PC-9 (cell line): ENCODE measurements at regions not wholly inside any gene's neighbourhood (a gene's known extent, or its start where the extent isn't known, plus 50 kb on each side); places are given as distances from the start of the nearest gene placed in this dataset.

ENCODE experiments used
- BruUV-seq: library from RNA; stranded (reverse); fragments of 400-500 nt; replicated peaks from 2 replicates; lab custom pipeline; 2021; lab: Mats Ljungman, UMichigan
- CTCF ChIA-PET: fragments of 300-600 bp; sonication (Branson Sonifier 250); formaldehyde crosslinking; loops from one replicate; lab custom pipeline; 2022; ENCODE audit warnings: antibody characterized with exemption; lab: Charles Lee
- POLR2A ChIA-PET: fragments of 300-600 bp; sonication (Branson Sonifier 250); formaldehyde crosslinking; loops from one replicate; lab custom pipeline; 2022; ENCODE audit warnings: antibody characterized with exemption; ENCODE audit not compliant: unreplicated experiment; lab: Charles Lee
- DNase-seq, 2 experiments: peaks; one replicate each; pipeline versions ENCODE4 v3.0.0 to v3.0.0-alpha.2; 2015 to 2022; ENCODE audit warnings: mixed read lengths in 1 of 2
- H2AFZ ChIP-seq: fragments of 200-600 bp; sonication (generic); 2 replicates; pipeline ENCODE4 v1.8.1; 2017; ENCODE audit warnings: antibody characterized with exemption
- H3F3A ChIP-seq: fragments of 200-600 bp; sonication (generic); 2 replicates; pipeline ENCODE4 v1.8.1; 2017; ENCODE audit warnings: antibody characterized with exemption, mild to moderate bottlenecking, low read depth; ENCODE audit not compliant: insufficient read depth
- H3K27ac ChIP-seq: fragments of 200-600 bp; sonication (generic); 2 replicates; pipeline ENCODE4 v1.6.1; 2016; ENCODE audit warnings: mixed run types
- H3K27me3 ChIP-seq: fragments of 200-600 bp; sonication (generic); 2 replicates; pipeline ENCODE4 v1.6.1; 2016; ENCODE audit warnings: low read depth, mixed run types; ENCODE audit not compliant: insufficient read depth
- H3K36me3 ChIP-seq: fragments of 200-600 bp; sonication (generic); 2 replicates; pipeline ENCODE4 v1.6.1; 2016; ENCODE audit warnings: low read depth, mixed run types
- H3K4me1 ChIP-seq: fragments of 200-600 bp; sonication (generic); replicated peaks from 2 replicates; pipeline ENCODE4 v1.6.1; 2016; ENCODE audit warnings: mixed run types; ENCODE audit not compliant: insufficient read depth
- H3K4me2 ChIP-seq: fragments of 200-600 bp; sonication (generic); 2 replicates; pipeline ENCODE4 v1.6.1; 2017; ENCODE audit warnings: mixed run types
- H3K4me3 ChIP-seq: fragments of 200-600 bp; sonication (generic); 2 replicates; pipeline ENCODE4 v1.6.1; 2016; ENCODE audit warnings: mixed run types
- H3K79me2 ChIP-seq: fragments of 200-600 bp; sonication (generic); 2 replicates; pipeline ENCODE4 v1.6.1; 2017; ENCODE audit warnings: low read depth, mixed run types
- H3K9me2 ChIP-seq: fragments of 200-600 bp; sonication (generic); 2 replicates; pipeline ENCODE4 v1.8.1; 2017; ENCODE audit warnings: mild to moderate bottlenecking; ENCODE audit not compliant: insufficient read depth
- H3K9me3 ChIP-seq: fragments of 200-600 bp; sonication (generic); 2 replicates; pipeline ENCODE4 v1.8.1; 2016; ENCODE audit warnings: low read depth; ENCODE audit not compliant: insufficient read depth
- H4K20me1 ChIP-seq: fragments of 200-600 bp; sonication (generic); 2 replicates; pipeline ENCODE4 v1.8.1; 2017; ENCODE audit not compliant: insufficient read depth
- CTCF ChIP-seq: fragments of 200-600 bp; sonication (generic); conservative IDR thresholded peaks from 2 replicates; pipeline ENCODE4 v1.6.1; 2017; ENCODE audit warnings: mixed run types, antibody characterized with exemption, mild to moderate bottlenecking, moderate library complexity
- EZH2 ChIP-seq: fragments of 200-600 bp; sonication (generic); IDR thresholded peaks from 2 replicates; pipeline ENCODE4 v1.8.0; 2017; ENCODE audit warnings: antibody characterized with exemption, low read depth
- intact Hi-C: fragments of 100-400 bp; cut with micrococcal nuclease; formaldehyde crosslinking; loops from one replicate; pipeline ENCODE4 v1.10.0; 2022; ENCODE audit not compliant: unreplicated experiment

GRCh38 chr9:61665829-61666228, 476.0 kb downstream of the SPATA31A7 start:
- H3K9me3 ChIP-seq: no peaks in the 10 kb centered on the region
- no peak overlapping the region for H3K4me2 ChIP-seq
- no peaks in the 10 kb centered on the region for H3K9me2 ChIP-seq
- intact Hi-C loops: no loop called here
- H3K4me3 ChIP-seq: no peak overlapping the region
- TF ChIP-seq EZH2 (no peak), CTCF (no peak)
- H3K36me3 ChIP-seq: no peaks in the 10 kb centered on the region
- H3K4me1 ChIP-seq: no peaks in the 10 kb centered on the region
- peaks cover 60% of the 10 kb centered on the region for H3K27me3 ChIP-seq
- POLR2A ChIA-PET: no interaction called here
- H4K20me1 ChIP-seq: no peaks in the 10 kb centered on the region
- CTCF ChIA-PET: no interaction called here
- no peak for DNase-seq
- BruUV-seq: no TSS peak
- no peaks in the 10 kb centered on the region for H3K79me2 ChIP-seq
- H3F3A ChIP-seq: no peaks in the 10 kb centered on the region
- H3K27ac ChIP-seq: no peak overlapping the region
- no peak overlapping the region for H2AFZ ChIP-seq

GRCh38 chr9:61666310-61666709, 476.5 kb downstream of the SPATA31A7 start:
- H3K27ac ChIP-seq: no peak overlapping the region
- no peaks in the 10 kb centered on the region for H3F3A ChIP-seq
- no peaks in the 10 kb centered on the region for H3K36me3 ChIP-seq
- peaks cover 65% of the 10 kb centered on the region for H3K27me3 ChIP-seq
- POLR2A ChIA-PET: no interaction called here
- BruUV-seq: no TSS peak
- intact Hi-C loops: no loop called here
- DNase-seq: no peak
- no peak overlapping the region for H3K4me3 ChIP-seq
- H3K4me1 ChIP-seq: no peaks in the 10 kb centered on the region
- no peak for TF ChIP-seq CTCF
- no peak for TF ChIP-seq EZH2
- no peaks in the 10 kb centered on the region for H4K20me1 ChIP-seq
- no peak overlapping the region for H3K4me2 ChIP-seq
- CTCF ChIA-PET: no interaction called here
- H2AFZ ChIP-seq: no peak overlapping the region
- H3K79me2 ChIP-seq: no peaks in the 10 kb centered on the region
- no peaks in the 10 kb centered on the region for H3K9me2 ChIP-seq
- H3K9me3 ChIP-seq: no peaks in the 10 kb centered on the region

- H3K4me1 ChIP-seq: no peaks in the 10 kb centered on the region
- H3F3A ChIP-seq: no peaks in the 10 kb centered on the region
- TF ChIP-seq EZH2 (no peak), CTCF (no peak)
- no TSS peak for BruUV-seq
- H3K4me3 ChIP-seq: no peak overlapping the region
- intact Hi-C loops: no loop called here
- peaks cover 70% of the 10 kb centered on the region for H3K27me3 ChIP-seq
- ChIA-PET POLR2A (no interaction called here), CTCF (no interaction called here)
- no peaks in the 10 kb centered on the region for H3K36me3 ChIP-seq
- H3K79me2 ChIP-seq: no peaks in the 10 kb centered on the region
- H4K20me1 ChIP-seq: no peaks in the 10 kb centered on the region
- no peak overlapping the region for H3K4me2 ChIP-seq
- no peak for DNase-seq
- H3K9me2 ChIP-seq: no peaks in the 10 kb centered on the region
- H2AFZ ChIP-seq: no peak overlapping the region
- H3K9me3 ChIP-seq: no peaks in the 10 kb centered on the region
- no peak overlapping the region for H3K27ac ChIP-seq
Measured at GRCh38 chr9:61666849-61667371, 477.1 kb downstream of the SPATA31A7 start.
